Adrenal gland (tissue), 9 donors: ENCODE measurements at regions not wholly inside any gene's neighbourhood (a gene's known extent, or its start where the extent isn't known, plus 50 kb on each side); places are given as distances from the start of the nearest gene placed in this dataset.

Source experiments
- DNase-seq, 7 donors: peaks; one replicate each; pipeline ENCODE4 v3.0.0-alpha.2; 2019 to 2020
- H3K27ac ChIP-seq, 5 donors: fragments of 200-600 bp; sonication (generic) in 4 of 5; 1 replicate in 3 of 5; 2 replicates in 2 of 5; pipeline versions ENCODE4 v1.5.1 to v1.8.0; 2016 to 2020; ENCODE audit warnings: mild to moderate bottlenecking in 1 of 5
- H3K27me3 ChIP-seq: fragments of 200-600 bp; 2 replicates; pipeline ENCODE4 v1.8.0; 2021
- H3K36me3 ChIP-seq, 2 donors: fragments of 200-600 bp; replicated peaks in 1 of 2; 1 replicate in 1 of 2; 2 replicates in 1 of 2; pipeline versions ENCODE4 v1.5.1 to v1.8.0; 2018 to 2022
- H3K4me1 ChIP-seq, 2 donors: fragments of 200-600 bp; replicated peaks in 1 of 2; 1 replicate in 1 of 2; 2 replicates in 1 of 2; pipeline versions ENCODE4 v1.5.1 to v1.8.0; 2018 to 2021
- H3K4me3 ChIP-seq, 4 donors: fragments of 200-600 bp; sonication (generic) in 3 of 4; one replicate each; pipeline ENCODE4 v1.5.1; 2016 to 2018
- H3K9me3 ChIP-seq, 3 donors: fragments of 200-600 bp; sonication (generic) in 1 of 3; replicated peaks in 1 of 3; 1 replicate in 2 of 3; 2 replicates in 1 of 3; pipeline versions ENCODE4 v1.5.1 to v1.8.0; 2016 to 2021
- POLR2A ChIP-seq, 2 donors: fragments of 450-650 bp; IDR thresholded peaks; one replicate each; pipeline ENCODE4 v1.6.1; 2017; ENCODE audit warnings: antibody characterized with exemption in 2 of 2, mild to moderate bottlenecking in 2 of 2, moderate library complexity in 1 of 2
- WGBS, 4 donors: extraction: QIAGEN DNeasy Blood & Tissue Kit in 2 of 4; methylation state at CpG; one replicate each; pipeline versions ENCODE4 v1.1.5 to v1.1.7; 2013 to 2017; 5-methylcytosine and 5-hydroxymethylcytosine counted together
- intact Hi-C, 2 donors: fragments of 100-400 bp; cut with DNase I; formaldehyde crosslinking; loops; one replicate each; pipeline versions ENCODE4 v1.14.1 to v1.15.0; 2022 to 2023
- TF ChIP-seq, protein P1 (sequence below), 6 experiments: fragments of 450-650 bp in 4 of 6; fragments of 200-600 bp in 2 of 6; sonication (generic) in 1 of 6; IDR thresholded peaks; 1 replicate in 5 of 6; 2 replicates in 1 of 6; pipeline versions ENCODE4 v1.5.1 to v1.8.0; 2016 to 2021; ENCODE audit warnings: antibody characterized with exemption in 6 of 6, mild to moderate bottlenecking in 2 of 6, moderate library complexity in 1 of 6
- donor health status: healthy with polysubstance abuse.
- donor health status: Bipolar disorder and iron deficiency.
- donor health status: DM: yes; HTN: yes; CAD: no.
- donor health status: DM: no; HTN: no; CAD: no.
- donor health status: DM: no; HTN: no; CAD: no.

DNA sequence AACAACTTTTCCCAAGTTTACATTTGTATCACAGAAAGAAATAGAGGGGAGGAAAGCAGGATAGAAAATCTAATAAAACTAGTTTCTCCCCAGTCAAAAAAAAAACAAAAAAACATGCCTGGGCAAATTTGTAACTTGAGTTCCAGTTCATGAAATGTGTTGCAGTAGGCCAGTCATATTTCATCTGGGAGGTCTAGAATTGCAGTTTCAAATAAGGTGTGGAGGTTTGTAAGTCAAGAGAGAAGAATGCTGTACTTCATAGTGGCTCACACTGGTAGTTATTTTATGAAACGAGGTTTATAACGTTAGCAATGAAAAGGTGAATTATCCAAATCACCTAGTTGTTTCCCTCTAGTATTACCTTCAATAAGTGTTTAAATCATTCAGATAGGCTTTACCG is 1313.9 kb upstream of the SLC39A10 start:
- Histone ChIP-seq H3K36me3 (no peaks in the 10 kb centered on the region), H3K27me3 (no peaks in the 10 kb centered on the region), H3K4me1 (no peaks in the 10 kb centered on the region), H3K27ac (no peak overlapping the region), H3K4me3 (no peak overlapping the region), H3K9me3 (no peaks in the 10 kb centered on the region)
- WGBS, 4 donors: 84 to 92% (median 89%) methylated on average over 3 of the region's 3 CpGs
- TF ChIP-seq, protein P1, sequence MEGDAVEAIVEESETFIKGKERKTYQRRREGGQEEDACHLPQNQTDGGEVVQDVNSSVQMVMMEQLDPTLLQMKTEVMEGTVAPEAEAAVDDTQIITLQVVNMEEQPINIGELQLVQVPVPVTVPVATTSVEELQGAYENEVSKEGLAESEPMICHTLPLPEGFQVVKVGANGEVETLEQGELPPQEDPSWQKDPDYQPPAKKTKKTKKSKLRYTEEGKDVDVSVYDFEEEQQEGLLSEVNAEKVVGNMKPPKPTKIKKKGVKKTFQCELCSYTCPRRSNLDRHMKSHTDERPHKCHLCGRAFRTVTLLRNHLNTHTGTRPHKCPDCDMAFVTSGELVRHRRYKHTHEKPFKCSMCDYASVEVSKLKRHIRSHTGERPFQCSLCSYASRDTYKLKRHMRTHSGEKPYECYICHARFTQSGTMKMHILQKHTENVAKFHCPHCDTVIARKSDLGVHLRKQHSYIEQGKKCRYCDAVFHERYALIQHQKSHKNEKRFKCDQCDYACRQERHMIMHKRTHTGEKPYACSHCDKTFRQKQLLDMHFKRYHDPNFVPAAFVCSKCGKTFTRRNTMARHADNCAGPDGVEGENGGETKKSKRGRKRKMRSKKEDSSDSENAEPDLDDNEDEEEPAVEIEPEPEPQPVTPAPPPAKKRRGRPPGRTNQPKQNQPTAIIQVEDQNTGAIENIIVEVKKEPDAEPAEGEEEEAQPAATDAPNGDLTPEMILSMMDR (IDR thresholded peaks at IDR 0.05): no peak
- no peak for TF ChIP-seq POLR2A (IDR thresholded peaks at IDR 0.05)
- intact Hi-C loops: no loop called here
- DNase-seq: no peak

DNA sequence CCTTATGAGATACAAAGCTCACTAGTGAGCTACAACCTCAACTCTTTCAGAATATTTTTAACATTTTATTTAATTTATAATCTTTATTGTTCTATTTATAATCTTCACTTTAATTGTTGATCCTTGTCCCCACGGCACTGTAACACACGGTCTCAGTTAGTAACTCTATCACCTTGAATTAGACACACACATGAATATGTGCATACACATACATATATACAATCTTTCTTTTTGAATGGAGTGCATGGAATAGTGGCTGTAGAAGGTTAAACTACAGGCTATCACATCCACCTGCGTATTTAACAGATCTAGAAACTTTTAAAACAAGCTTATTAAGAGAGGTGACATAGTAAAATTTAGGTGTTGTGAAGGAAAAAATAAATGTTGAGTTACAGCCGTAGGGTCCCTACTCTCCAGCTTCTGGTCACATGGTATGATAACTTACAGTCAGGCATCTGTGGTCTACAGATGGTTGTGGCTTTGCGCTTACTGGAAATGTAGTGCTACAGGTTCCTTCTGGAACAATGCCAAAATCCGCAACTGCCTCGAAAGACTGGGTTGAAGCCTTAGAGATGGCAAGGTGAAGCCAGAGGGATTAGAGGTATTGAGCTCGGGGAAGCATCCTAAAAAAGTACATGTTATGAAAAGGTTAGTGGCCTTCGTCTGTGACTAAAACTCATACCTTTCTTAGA is 1324.1 kb upstream of the SLC39A10 start:
- WGBS, 4 donors: 75 to 82% (median 79%) methylated on average over 9 of the region's 9 CpGs
- DNase-seq: no peak
- no peak overlapping the region for H3K4me3 ChIP-seq
- intact Hi-C loops: no loop called here
- H3K9me3 ChIP-seq: no peaks in the 10 kb centered on the region
- H3K27ac ChIP-seq: no peak overlapping the region
- no peaks in the 10 kb centered on the region for H3K36me3 ChIP-seq
- H3K27me3 ChIP-seq: no peaks in the 10 kb centered on the region
- TF ChIP-seq, protein P1 (IDR thresholded peaks at IDR 0.05): no peak
- TF ChIP-seq POLR2A (IDR thresholded peaks at IDR 0.05): no peak
- no peaks in the 10 kb centered on the region for H3K4me1 ChIP-seq

DNA sequence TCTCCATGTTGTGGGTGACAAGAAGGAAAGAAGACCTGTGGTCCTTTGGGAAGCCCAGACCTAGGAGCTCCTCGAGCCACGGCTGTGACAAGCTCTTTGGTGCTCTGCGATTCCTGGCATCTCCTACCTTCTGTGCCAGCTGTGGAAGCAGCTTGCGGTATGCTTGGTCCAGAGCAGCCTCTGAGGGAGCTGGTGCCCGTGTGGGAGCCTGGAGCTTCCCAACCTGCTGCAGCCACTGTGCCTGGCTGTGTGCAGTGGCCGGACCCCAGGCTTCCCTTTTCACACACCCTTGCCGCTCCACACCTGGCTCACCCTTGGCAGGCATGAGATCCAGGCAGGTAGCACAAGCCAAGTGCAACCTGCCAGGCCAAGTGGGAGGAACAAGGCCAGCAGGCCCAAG is 1328.6 kb upstream of the SLC39A10 start:
- 86 to 93% (median 92%) methylated on average over 2 to 7 of the region's 7 CpGs for WGBS, 4 donors
- Histone ChIP-seq H3K4me3 (no peak overlapping the region), H3K9me3 (no peaks in the 10 kb centered on the region), H3K27me3 (no peaks in the 10 kb centered on the region), H3K36me3 (no peaks in the 10 kb centered on the region), H3K4me1 (no peaks in the 10 kb centered on the region), H3K27ac (no peak overlapping the region)
- TF ChIP-seq POLR2A (IDR thresholded peaks at IDR 0.05): no peak
- TF ChIP-seq, protein P1 (IDR thresholded peaks at IDR 0.05): no peak
- intact Hi-C loops: no loop called here
- DNase-seq: no peak

DNA sequence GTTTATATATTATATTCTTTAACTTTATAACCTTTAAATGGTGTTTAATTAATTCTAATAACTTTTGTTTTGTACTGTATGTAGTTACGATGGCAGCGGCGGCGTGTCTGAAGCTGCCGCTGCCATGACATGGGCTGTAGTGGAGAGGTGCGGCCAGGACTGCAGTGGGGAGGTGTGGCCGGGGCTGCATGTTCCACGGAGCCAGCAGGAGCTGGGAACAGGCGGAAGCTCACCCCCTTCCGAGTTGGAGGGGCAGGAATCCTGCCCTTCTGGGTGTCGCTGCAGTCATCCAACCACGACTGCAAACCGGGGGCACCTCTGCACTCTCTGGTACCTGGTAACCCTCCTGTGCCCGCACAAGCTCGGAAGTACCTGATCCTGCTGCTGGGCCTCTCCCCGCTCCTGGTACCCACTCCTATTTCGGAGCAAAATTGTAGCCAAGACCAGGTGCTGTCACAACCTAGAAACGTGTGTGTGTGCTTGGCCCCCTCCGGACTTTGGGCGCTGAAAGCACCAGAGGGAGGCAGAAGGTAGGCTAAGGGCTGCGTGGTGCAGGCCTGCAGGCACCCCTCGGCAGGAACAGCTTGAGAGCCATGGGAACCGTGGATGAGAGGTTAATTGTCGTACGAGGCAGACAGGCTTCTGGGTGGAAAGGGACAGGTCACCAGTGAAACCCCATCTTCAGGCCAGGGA is 1329.7 kb upstream of the SLC39A10 start:
- intact Hi-C loops: no loop called here
- TF ChIP-seq, protein P1 (IDR thresholded peaks at IDR 0.05): no peak
- no peak for TF ChIP-seq POLR2A (IDR thresholded peaks at IDR 0.05)
- no peaks in the 10 kb centered on the region for H3K27me3 ChIP-seq
- 88 to 93% (median 89%) methylated on average over 15 to 25 of the region's 25 CpGs for WGBS, 4 donors
- no peaks in the 10 kb centered on the region for H3K36me3 ChIP-seq
- H3K4me1 ChIP-seq: no peaks in the 10 kb centered on the region
- H3K4me3 ChIP-seq: no peak overlapping the region
- H3K9me3 ChIP-seq: no peaks in the 10 kb centered on the region
- H3K27ac ChIP-seq: no peak overlapping the region
- DNase-seq: no peak
